Central memory CD4-positive, alpha-beta T cell (primary cell): ENCODE measurements at regions not wholly inside any gene's neighbourhood (a gene's known extent, or its start where the extent isn't known, plus 50 kb on each side); places are given as distances from the start of the nearest gene placed in this dataset.
"Not testable (repeated sequence)": the region's sequence is repeated elsewhere in the genome, so short reads cannot be mapped to it uniquely, and the experiment has no call there.

Experiments
- DNase-seq: peaks from one replicate; pipeline ENCODE4 v3.0.0; 2022

DNA sequence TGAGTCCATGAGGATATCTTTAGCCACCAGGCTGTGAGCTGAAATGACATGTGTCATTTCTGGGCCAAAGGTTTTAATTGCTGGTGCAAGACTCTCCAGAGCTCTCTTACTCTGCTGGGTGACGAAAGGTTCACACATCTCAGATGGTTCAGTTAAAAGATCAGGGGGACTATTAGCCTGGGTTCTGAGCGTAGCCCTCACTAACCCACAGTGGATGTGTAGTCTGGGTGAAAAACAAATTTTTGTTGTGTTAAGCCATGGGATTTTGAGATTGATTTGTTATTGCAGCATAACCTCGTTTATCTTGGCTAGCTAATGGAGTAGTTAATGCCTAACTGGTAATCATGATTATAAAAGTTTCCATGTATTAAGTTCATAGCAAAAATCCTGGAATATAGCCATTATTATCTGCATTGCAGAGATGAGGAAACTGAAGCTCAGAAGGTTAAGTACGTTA lies 251.5 kb downstream of the RMST start:
- DNase-seq, result no peak

DNA sequence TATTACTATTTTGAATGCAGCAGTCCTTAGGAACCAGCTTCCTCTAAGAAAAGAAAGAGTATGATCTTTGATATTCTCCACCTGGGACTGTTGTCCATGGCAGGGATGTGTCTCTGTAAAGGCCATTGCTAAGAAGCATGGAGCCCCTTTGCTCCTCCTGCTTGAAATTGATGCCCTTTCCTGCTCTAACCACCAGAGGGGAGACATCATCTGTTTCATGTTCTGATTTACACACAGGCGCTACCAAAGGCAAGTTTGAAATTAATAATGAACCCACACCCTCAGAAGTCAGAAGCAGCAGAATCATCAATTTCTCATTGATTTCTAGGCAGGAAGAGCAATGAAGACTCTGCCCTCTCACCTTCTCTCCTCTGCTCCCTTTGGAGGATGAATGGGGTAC lies 253.8 kb downstream of the RMST start:
- no peak for DNase-seq

DNA sequence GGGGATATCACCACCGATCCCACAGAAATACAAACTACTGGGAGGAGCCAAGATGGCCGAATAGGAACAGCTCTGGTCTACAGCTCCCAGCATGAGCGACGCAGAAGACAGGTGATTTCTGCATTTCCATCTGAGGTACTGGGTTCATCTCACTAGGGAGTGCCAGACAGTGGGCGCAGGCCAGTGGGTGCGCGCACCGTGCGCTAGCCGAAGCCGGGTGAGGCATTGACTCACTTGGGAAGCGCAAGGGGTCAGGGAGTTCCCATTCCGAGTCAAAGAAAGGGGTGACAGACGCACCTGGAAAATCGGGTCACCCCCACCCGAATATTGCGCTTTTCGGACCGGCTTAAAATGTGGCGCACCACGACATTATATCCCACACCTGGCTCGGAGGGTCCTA lies 261.2 kb downstream of the RMST start:
- DNase-seq, result not testable (repeated sequence)

DNA sequence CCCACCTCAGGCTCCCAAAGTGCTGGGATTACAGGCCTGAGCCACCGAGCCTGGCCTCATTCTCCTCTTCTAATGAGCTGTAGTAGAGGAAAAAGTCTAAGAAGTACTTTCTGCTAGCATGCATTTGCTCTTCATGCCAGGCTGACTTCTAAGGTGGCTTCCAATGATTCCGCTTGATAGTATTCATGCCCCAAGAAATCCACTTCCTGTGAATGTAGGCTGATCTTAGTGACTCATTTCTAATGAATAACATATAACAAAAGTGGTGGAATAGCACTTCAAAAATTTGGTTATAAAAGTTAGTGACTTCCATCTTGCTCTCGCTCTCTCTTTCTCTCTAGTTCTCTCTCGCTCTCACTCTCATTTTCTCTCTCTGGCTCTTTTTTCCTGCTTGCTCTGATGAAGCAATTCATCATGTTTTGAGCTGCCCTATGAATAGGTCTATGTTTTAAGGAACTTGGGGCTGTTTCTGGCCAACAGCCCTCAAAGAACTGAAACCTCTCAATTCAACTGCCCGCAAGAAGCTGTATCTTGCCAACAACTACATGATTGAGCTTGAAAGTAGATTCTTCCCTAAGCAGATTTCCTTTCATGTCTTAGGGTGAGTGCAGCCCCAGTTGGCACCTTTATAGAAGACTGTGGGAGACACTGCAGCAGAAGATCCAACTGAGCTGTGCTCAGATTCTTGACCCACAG lies 282.9 kb downstream of the RMST start:
- no peak for DNase-seq

DNA sequence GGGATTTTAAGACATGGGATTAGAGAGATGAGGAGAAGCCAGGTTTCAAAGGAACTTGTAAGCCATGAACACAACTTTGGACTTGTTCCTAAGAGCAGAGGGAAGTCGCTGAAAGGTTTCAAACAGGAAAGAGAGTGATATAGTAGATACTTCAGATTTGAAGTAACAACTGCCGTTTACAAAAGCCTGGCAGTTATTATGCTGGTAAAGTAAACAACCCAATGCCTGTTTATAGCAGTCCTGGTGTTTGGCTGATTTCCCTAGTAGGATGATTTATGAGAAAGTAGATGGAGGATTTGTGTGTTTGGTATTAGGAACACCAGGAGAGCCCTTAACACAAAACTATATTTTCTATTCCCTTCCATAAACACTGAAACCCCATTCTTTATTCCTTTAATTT lies 285.7 kb downstream of the RMST start:
- DNase-seq, result no peak

DNA sequence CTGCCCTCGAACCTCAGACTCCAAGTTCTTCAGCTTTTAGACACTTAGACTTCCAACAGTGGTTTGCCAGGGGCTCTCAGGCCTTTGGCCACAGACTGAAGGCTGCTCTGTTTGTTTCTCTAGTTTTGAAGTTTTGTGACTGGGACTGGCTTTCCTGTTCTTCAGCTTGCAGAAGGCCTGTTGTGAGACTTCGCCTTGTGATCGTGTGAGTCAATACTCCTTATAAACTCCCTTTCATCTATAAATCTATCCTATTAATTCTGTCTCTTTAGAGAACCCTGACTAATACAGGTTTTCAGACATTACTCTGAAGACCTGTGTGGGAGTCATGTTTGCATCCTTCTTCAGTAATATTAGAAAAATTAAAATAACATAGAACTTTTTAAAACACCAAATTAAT lies 289.1 kb downstream of the RMST start:
- DNase-seq, result no peak

DNA sequence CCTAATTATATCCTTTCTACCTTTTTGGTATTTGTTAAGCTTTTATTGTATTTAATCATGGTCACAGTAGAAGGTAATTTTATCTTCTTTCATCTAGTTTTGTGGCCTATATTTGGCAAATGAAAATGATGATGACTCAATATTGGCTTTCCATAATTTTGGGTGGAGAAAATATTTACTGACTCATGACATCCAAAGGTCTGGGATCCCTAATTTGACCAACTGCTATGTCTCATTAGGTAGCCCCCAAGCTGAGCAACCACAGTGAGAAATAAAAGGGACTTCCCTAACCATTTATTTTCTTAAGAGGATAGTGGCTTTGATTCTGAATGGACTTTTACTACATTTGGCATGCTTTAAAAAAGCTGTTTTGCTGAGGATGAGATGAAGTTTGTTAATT lies 289.5 kb downstream of the RMST start:
- DNase-seq, result no peak

DNA sequence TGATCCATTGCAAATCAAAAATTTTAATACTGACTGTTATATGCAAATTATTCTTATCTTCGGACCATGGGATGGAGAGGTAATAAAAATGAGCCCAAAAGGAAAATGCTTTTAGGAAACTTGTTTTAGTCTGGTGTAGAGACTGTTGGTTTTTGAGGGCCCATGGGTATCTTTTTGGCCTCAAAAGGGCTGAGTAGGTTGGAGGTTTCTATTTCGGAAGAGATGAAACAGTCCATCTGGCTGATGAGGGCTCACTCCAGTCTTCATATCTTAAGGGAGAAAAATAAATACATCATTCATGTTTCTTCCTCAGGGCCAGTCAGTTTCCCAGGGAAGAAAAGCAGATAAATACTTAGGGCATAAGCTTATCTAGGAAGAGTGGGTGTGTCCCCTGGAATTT lies 290.7 kb downstream of the RMST start:
- DNase-seq, result no peak

DNA sequence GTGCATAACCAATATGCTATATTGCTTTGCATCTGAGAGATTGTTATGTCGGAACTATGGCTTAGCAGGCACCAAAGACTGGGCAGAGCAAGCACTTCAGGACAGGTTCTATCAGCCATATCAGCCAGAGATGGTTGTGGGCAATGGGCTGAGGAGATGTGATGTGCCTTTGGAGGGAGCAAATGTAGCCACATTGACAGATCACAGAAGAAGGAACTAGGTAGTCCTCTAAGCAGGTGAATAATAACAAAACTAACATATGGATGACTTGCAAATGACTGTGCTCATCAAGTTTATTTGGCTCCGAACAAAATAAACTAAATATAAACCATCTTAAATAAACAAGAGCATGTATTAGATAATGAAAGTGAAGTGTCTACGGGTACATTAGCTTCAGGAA lies 291.7 kb downstream of the RMST start:
- DNase-seq, result no peak

DNA sequence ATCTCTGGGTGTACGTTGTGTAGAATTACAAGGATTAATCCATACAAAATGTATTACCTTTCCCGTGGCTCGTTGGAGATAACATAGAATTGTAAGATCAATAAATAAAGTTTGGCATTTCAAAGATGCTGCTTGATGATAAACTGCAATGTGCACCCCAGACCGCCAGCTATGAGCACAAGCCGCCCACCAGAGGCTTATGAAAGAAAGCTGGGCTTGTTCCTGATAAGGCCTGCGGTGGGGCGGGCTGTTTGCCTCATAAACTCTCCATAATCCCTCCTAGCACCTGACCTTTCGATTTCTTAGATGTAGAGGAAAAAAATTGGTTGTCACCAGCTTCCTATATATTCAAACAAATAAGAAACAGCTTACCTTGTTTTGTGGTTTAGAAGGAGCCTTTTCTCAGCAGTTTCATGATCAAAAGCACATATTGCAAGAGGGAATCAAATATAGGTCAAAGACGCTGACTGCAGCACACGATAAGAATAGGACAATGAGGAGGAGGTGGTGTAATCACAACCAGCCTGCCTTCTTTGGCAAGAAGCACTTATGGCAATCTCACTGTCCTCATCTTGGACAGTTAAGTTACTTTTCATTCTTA lies 293.6 kb downstream of the RMST start:
- no peak for DNase-seq

DNA sequence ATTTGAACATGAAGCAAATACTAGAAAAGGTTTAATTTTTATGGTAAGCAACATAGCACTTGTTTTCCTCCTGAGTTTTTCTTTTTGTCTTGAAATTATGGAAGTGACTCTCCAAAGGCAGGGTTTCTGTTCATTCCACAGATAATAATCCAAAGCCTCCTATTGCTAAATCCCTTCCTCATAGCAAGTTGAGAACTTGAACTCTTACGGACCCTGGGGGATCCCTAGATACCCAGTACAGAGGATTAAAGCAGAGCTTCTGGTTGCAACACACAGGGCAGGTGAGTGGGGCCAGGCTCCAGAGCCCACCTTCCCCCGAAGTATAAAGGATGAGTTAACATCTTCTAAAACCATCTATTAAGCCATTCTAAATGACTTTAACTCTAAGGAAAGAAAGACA lies 294.1 kb downstream of the RMST start:
- no peak for DNase-seq

DNA sequence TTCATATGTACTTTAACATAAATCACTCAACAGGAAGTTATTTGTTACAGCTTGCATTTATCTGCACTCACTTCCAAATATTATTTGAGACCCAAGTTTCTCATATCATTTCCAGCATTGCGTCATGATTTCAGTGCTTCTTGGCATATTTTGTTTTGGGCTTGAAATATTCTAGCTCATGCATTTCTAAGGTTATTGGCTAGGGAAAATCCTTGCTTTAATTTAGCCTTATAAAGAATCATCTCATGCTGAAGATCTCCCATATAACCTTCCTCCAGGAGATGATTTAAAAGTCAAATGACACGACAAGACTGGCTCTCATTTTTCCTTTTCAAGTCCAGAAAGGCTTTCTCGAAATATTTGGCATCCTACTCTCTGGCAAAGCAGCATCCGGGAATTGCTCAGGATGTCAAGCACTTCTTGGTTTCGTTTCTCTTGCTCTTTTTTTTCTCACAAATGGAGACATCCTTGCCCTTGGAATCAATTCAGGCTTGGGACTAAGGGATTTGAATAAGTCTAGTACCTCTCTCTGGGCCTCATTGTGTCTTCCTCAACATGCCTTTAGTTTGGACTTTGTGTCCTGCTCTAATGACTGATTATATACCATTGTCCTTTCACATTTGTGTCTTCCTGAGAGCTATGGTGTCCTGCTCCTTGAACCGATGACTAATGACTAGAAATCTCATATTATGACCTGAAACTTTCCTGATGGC lies 295.0 kb downstream of the RMST start:
- no peak for DNase-seq

DNA sequence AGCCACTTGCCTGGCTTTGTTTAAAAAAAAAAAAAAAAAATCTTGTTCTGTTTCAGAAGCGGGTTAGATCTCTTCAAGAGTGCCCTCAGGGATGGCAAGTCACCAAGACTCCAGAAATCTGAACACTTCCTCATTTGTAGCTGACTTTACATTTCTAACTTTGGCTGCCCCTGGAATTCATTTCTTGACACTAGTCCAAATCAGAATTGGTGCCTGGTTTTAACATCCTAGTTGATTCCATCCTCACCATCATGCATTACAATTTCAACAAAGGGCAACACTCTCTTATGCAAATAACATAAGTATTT lies 295.5 kb downstream of the RMST start:
- no peak for DNase-seq

DNA sequence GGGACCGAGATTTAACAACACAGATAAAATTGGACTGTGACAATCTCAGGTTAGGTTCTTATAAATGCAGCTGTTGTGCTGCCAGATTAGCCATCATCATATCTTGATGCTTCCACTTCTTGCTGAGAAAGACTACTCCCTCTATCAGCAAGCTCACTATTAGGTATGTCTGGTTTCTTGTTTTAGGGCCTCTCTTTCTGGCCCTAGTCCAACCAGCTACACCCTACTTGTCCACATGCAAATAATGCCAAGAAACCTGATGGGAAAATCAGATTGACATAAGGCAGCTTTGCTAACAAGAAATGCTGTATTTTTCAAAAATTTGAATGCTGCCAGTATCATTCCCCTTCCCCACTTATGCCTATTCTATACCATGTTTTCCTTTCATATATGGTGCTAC lies 296.0 kb downstream of the RMST start:
- no peak for DNase-seq

DNA sequence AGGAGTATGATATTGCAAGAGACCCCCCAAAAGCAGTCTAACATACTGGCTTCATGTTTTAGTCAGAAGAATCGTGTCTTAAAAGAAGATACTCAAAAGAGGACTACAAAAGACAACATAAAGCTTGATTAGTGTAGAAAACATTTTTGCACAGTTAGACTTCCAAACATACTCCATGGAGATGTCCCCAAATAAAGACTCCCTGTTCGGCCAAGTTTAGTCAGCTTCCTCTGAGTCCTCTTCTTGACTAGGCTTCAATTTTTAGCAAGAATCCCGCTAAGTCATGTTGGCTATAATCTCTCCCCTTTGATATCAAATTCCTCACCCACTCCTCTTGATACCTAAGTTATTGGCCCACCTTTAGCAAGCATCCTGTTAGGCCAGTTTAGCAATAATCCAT lies 298.0 kb downstream of the RMST start:
- no peak for DNase-seq

DNA sequence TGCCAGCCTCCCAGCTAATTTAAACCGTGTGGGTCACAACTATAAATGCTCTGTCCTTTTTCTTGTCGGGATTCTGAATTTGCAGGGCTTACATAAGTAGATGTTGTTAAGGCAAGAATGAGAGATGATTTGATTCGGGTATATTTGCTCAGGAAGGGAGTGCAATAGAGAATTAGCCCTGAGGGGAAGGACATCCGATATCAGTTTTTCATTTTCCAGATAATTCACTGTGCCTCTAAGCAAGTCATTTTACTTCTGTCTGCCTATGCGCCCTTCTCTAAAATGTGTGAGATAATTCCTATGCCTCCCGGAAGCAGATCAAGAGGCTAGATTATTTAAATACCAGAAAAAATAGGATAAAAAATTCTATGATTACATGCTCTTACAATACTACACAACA lies 300.5 kb downstream of the RMST start:
- no peak for DNase-seq

DNA sequence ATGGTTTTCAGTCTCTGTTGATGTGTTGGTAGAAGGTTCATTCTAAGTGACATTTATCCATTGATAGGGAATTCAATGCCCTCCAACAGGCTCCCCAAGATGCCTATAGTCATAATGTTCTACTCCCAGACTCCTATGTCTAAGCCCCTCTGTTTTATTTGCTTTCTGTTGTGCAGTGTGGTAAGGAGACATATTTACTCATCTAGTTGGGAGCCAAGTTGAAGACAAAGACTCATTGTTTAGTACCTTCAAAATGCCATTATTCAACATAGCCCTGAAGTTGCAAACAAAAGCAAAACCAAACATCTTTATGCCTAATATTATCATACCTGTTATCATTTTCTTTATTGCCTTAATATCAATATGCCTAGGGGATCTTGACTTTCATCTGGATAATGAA lies 302.1 kb downstream of the RMST start:
- no peak for DNase-seq

DNA sequence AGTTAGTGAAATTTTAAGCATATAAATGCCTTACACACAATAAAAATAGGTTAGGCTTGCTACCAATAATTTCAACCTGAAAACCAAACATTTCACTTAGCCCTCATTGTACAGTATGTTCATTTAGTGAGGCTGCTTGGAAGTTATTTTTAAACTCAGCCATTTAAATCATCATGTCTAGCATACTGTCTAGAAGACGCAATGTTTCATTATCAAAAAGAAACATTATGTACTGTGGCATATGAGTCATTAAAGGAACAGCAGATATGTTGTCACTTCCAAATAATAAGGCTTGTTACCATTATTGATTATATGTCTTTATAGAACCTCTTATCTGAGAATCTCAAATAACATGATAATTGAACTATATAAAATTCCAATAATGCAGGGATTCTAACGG lies 304.7 kb downstream of the RMST start:
- DNase-seq, result no peak

DNA sequence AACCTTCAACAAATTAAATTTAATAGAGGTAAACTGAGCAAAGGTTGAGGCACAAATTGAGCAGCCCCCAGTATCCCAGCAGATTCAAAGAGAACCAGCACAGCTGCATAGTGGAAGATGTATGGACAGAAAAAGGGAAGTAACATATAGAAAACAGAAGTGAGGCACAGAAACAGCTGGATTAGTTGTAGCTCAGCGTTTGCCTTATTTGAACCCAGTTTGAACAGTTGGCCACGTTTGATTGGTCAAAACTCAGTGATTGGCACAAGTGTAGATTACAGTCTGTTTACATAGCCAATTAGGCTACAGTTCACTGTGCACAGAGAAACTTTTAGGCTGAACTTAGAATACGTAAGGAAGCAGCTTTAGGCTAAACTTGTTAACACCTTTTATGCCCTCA lies 315.5 kb downstream of the RMST start:
- DNase-seq, result no peak

DNA sequence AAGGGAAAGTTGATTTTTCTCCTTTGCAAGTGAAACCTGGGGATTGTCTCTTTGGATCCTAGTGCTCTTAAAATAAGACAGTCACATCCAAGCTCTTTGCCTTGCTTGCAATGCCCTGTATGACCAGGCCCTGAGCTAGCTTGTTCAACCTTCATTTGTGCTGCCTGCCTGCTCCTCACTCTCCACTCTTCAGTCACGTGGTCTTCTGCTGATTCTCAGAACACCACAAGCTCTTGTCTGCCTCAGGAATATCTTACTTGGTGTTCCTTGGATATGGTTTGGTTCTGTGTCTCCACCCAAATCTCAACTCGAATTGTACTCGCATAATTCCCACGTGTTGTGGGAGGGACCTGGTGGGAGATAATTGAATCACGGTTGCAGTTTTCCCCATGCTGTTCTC lies 318.7 kb downstream of the RMST start:
- no peak for DNase-seq

DNA sequence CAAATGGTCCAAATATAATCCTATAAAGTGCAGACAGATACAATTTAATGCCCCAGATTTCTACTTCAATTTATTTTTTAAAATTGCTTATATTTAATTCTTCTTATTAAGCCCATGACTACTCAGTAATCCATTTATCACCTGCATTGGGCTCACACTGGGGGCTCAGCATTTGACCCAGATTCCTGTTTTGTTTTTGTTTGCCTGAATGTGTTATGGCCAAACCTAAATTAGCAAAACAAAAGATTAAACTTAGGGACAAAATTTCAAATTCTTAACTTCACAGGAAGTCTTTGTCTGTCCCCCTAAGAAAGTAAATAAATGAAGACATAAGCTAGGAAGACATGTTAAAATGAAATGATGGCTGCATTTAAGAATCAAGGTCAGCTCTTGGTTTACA lies 322.3 kb downstream of the RMST start:
- DNase-seq, result no peak

DNA sequence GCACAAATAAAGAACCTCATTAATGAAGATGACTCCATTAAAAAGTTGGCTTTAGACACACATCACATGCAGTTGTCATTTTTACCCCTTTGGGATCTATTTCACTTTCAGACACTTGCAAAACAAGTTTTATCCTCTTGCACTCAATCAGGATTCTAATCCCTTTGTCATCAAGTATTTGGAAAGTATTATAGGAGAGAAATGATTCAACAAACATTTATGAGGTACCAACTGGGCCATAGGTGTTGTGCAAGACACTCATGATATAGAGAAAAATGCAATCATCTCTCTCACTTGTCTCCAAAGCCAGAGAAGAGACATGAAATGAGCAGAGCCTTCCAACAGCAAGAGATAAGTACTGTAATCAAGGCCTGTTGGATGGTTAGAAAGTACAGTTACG lies 327.7 kb downstream of the RMST start:
- no peak for DNase-seq

DNA sequence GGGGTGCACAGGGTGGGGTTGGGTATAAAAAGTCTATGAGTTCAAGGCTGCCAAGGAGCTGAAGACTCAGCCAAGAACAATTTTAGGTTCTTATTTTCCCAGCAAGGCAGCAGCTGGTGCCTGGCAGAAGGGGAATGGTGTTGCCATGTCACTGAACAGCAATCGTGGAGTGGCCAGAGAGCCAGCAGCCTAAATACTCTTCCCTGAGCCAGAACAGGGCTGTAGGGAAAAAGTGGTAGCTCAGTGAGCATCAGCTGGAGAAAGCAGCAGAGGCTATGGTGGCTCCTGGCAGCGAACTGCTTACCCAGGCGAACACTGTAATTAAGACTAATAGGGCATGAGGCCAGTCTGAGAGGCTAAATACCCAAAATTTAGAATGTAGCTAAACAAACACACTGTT lies 334.9 kb downstream of the RMST start:
- no peak for DNase-seq

DNA sequence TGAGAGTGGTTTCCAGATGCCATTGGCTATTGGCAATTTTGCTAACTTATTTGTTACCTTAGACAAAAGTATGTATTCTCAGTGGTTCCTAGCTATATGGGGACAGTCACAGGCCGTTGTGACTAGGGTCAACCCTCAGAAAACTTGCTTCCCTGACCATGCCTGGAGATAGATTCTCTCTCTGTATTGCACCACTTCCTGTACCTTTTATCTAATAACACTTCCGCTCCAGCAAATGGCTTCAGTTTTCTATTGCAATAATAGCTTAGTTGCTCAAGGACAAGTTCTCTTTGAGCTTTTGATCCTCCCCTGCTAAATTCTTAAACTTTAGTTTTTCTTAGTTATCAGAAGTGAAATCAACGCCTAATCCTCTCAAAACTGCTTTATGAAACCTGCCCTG lies 338.0 kb downstream of the RMST start:
- DNase-seq, result no peak
